Uterus (tissue), 3 donors: ENCODE measurements at regions not wholly inside any gene's neighbourhood (a gene's known extent, or its start where the extent isn't known, plus 50 kb on each side); places are given as distances from the start of the nearest gene placed in this dataset.

Source experiments
- DNase-seq, 2 donors: peaks; one replicate each; pipeline ENCODE4 v3.0.0-alpha.2; 2019 to 2020
- H3K27ac ChIP-seq, 2 donors: fragments of 200-600 bp; sonication (generic); 1 replicate in 1 of 2; 2 replicates in 1 of 2; pipeline ENCODE4 v1.5.1; 2016 to 2018
- H3K27me3 ChIP-seq, 2 donors: fragments of 200-600 bp; sonication (generic); one replicate each; pipeline ENCODE4 v1.5.1; 2018 to 2019; ENCODE audit warnings: control low read depth in 1 of 2
- H3K36me3 ChIP-seq, 2 donors: fragments of 200-600 bp; sonication (generic); one replicate each; pipeline ENCODE4 v1.5.1; 2019; ENCODE audit warnings: control low read depth in 1 of 2
- H3K4me1 ChIP-seq, 2 donors: fragments of 200-600 bp; sonication (generic); one replicate each; pipeline ENCODE4 v1.5.1; 2018 to 2019; ENCODE audit warnings: control low read depth in 1 of 2
- H3K4me3 ChIP-seq, 2 donors: fragments of 200-600 bp; sonication (generic); 1 replicate in 1 of 2; 2 replicates in 1 of 2; pipeline ENCODE4 v1.5.1; 2018 to 2019; ENCODE audit warnings: mild to moderate bottlenecking in 1 of 2
- H3K9me3 ChIP-seq, 2 donors: fragments of 200-600 bp; sonication (generic); one replicate each; pipeline ENCODE4 v1.5.1; 2019; ENCODE audit warnings: control low read depth in 1 of 2
- POLR2A ChIP-seq, 2 donors: fragments of 450-650 bp; IDR thresholded peaks; one replicate each; pipeline ENCODE4 v1.6.1; 2016; ENCODE audit warnings: antibody characterized with exemption in 2 of 2, mild to moderate bottlenecking in 1 of 2, moderate library complexity in 1 of 2
- intact Hi-C: fragments of 100-400 bp; cut with DNase I; formaldehyde crosslinking; loops from one replicate; pipeline ENCODE4 v1.15.1; 2023; ENCODE audit warnings: low total_unique reads
- TF ChIP-seq, protein P1 (sequence below), 4 experiments: fragments of 200-600 bp in 2 of 4; fragments of 450-650 bp in 2 of 4; sonication (generic) in 2 of 4; IDR thresholded peaks; one replicate each; pipeline ENCODE4 v1.5.1; 2016 to 2019; ENCODE audit warnings: antibody characterized with exemption in 4 of 4, mild to moderate bottlenecking in 2 of 4, moderate library complexity in 1 of 4
- donor health status: DM: yes; HTN: yes; CAD: no.

DNA sequence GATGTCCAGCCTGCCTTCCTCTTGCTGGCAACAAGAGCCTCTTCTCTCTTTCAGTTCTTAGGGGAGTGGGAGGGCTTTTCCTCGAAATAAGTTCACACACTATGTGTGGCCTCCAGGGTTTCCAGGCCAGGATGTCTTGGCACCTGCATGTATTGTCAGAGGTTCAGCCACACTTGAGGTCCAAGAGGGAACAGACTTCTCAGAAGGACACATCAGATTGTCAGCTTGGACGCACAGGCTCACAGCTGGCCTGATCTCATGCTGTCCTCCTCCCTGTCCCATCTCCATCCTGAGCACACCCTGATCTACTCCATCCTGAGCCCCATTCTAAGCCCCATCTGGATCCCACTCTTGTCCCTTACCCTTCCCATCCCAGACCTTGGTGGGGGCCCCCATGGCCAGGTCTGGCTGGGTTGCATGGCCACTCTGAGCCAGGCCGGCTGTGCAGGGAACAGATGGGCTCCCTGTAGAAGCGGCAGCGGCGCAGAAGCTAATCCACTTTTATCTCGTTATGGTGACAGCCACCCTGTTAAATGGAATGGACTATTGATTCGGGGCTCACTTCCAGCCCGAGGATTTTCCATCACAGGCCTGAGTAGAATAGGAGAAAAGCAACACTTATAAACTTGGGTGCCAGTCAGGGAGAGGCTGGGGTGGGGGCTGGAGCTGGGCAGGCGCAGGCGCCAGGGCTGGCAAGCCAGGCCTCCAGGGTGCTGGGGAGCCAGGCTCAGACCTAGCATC, 85.1 kb upstream of the CSF3R start:
- no peak for DNase-seq
- Histone ChIP-seq H3K27me3 (peaks cover 0 to 4% of the 10 kb centered on the region in 2 donors), H3K9me3 (no peaks in the 10 kb centered on the region), H3K36me3 (no peaks in the 10 kb centered on the region), H3K4me3 (no peak overlapping the region), H3K27ac (no peak overlapping the region), H3K4me1 (no peaks in the 10 kb centered on the region)
- intact Hi-C loops: no loop called here
- TF ChIP-seq, protein P1, sequence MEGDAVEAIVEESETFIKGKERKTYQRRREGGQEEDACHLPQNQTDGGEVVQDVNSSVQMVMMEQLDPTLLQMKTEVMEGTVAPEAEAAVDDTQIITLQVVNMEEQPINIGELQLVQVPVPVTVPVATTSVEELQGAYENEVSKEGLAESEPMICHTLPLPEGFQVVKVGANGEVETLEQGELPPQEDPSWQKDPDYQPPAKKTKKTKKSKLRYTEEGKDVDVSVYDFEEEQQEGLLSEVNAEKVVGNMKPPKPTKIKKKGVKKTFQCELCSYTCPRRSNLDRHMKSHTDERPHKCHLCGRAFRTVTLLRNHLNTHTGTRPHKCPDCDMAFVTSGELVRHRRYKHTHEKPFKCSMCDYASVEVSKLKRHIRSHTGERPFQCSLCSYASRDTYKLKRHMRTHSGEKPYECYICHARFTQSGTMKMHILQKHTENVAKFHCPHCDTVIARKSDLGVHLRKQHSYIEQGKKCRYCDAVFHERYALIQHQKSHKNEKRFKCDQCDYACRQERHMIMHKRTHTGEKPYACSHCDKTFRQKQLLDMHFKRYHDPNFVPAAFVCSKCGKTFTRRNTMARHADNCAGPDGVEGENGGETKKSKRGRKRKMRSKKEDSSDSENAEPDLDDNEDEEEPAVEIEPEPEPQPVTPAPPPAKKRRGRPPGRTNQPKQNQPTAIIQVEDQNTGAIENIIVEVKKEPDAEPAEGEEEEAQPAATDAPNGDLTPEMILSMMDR (IDR thresholded peaks at IDR 0.05): no peak
- no peak for TF ChIP-seq POLR2A (IDR thresholded peaks at IDR 0.05)

DNA sequence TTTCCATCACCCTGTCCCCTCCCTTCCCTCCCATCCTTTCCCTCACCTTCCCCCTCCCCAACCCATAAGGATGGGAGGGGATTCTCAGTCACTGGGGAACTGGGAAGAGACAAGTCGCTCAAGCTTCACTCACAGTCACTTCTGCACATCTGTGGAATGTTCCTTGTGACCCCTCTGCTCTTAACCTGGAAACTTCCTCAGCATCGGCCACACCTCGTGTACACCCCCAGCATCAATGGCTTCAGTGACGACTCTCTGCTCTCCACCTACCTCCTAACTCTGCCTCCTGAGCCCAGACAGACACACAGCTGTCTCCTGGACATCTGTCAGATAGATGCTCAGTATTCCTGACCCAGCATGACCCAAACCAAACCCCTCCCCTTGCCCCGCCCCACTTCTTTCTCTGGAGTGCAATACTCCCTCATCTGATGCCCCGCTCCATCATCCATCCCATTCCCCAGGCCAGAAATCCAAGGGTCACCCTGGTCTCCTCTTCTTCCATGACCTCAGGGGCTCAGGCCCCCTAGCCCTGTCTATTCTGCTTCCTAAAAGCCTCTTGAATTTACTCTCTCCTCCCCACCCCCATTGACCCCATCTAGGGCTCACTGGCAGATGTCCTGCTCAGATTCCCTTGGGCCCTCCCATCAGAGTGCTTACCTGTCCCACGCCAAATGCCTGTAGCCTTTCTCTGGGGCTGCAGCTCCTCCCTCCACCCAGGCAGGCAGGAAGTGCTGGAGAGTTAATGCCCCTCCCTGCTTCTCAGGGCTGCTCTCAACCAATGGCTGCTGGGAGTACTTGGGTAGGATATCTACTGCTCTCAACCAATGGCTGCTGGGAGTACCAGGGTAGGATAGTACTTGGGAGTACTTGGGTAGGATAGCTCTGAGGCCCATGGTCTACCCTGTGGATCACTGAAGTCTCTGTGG, 83.1 kb upstream of the CSF3R start:
- no peak for DNase-seq
- TF ChIP-seq, protein P1 (IDR thresholded peaks at IDR 0.05): no peak
- no peak for TF ChIP-seq POLR2A (IDR thresholded peaks at IDR 0.05)
- H3K36me3 ChIP-seq: no peaks in the 10 kb centered on the region
- H3K27ac ChIP-seq: no peak overlapping the region
- intact Hi-C loops: no loop called here
- H3K4me1 ChIP-seq: no peaks in the 10 kb centered on the region
- no peaks in the 10 kb centered on the region for H3K27me3 ChIP-seq
- no peak overlapping the region for H3K4me3 ChIP-seq
- no peaks in the 10 kb centered on the region for H3K9me3 ChIP-seq

DNA sequence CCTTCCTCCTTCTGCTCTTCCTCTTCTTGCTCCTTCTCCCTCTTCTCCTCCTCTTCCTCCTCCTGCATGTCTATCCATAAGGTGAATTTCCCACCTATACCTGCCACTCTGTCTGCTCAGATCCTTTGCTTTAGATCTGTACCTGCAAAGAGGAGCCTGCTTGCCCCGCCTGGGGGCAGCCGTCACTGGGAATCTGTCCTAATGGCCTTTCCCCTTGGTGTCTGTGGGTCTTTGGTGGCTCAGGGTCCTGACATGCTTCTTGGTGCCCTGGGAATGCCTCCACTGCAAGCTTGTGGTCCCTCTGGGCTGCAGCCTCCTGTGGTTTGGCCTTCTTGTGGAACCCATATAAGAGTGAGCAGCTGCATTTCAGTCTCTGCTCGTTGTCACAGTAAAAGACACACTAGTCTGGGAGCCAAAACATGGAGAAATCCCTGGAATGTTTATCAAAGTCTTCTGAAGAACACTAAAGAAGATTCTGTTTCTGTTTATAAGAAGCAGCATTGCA, 79.5 kb upstream of the CSF3R start:
- Histone ChIP-seq H3K4me1 (no peaks in the 10 kb centered on the region), H3K4me3 (no peak overlapping the region), H3K27me3 (no peaks in the 10 kb centered on the region), H3K27ac (no peak overlapping the region), H3K9me3 (no peaks in the 10 kb centered on the region), H3K36me3 (no peaks in the 10 kb centered on the region)
- DNase-seq: no peak
- intact Hi-C loops: no loop called here
- TF ChIP-seq POLR2A (IDR thresholded peaks at IDR 0.05): no peak
- TF ChIP-seq, protein P1 (IDR thresholded peaks at IDR 0.05): no peak

DNA sequence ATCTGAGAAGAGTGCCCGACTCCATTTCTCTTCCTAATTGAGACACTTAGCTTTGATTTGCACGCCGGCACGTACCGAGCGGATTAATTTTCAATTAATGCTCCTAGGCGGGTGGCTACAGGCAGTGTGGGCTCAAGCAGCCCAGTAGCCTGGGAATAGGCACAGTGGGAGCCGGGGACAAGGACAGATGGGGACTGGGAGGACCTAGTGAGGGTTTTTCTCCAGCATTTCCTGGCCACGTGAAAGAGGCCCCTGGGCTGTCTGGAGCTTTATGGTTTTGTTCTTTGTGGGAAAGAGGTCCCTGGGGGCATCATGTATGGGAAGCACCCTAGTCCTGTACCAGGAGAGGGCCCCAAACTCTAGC, 78.6 kb upstream of the CSF3R start:
- DNase-seq: no peak

More for the DNA sequence above, 78.6 kb upstream of the CSF3R start:
- Histone ChIP-seq H3K27ac (no peak overlapping the region), H3K4me1 (no peaks in the 10 kb centered on the region), H3K27me3 (no peaks in the 10 kb centered on the region), H3K36me3 (no peaks in the 10 kb centered on the region), H3K4me3 (no peak overlapping the region), H3K9me3 (no peaks in the 10 kb centered on the region)
- intact Hi-C loops: no loop called here
- TF ChIP-seq, protein P1 (IDR thresholded peaks at IDR 0.05): no peak
- no peak for TF ChIP-seq POLR2A (IDR thresholded peaks at IDR 0.05)
